GM13977 (cell line): ENCODE measurements at regions not wholly inside any gene's neighbourhood (a gene's known extent, or its start where the extent isn't known, plus 50 kb on each side); places are given as distances from the start of the nearest gene placed in this dataset.
"Not testable (repeated sequence)": the region's sequence is repeated elsewhere in the genome, so short reads cannot be mapped to it uniquely, and the experiment has no call there.

Experiments used
- DNase-seq: peaks from one replicate; pipeline ENCODE4 v3.0.0; 2012; ENCODE audit warnings: low spot score
- CTCF ChIP-seq: IDR thresholded peaks from 2 replicates; pipeline ENCODE4 v1.5.1; 2012; ENCODE audit warnings: mild to moderate bottlenecking, control low read depth; ENCODE audit not compliant: insufficient read depth; ENCODE audit errors: extremely low read depth, missing control alignments
- in situ Hi-C: fragments of 300-500 bp; cut with MboI; formaldehyde crosslinking; loops from one replicate; pipeline ENCODE4 v1.12.0; 2022; ENCODE audit warnings: low sequenced_read_pairs, low pct_unique_long_range_greater_than_20kb, mixed read lengths, inconsistent platforms; ENCODE audit not compliant: unreplicated experiment

GRCh38 chr17:13879961-13880466 is 189.3 kb upstream of the COX10 start:
- in situ Hi-C loops: no loop called here
- DNase-seq: no peak
- TF ChIP-seq CTCF: no peak

DNA sequence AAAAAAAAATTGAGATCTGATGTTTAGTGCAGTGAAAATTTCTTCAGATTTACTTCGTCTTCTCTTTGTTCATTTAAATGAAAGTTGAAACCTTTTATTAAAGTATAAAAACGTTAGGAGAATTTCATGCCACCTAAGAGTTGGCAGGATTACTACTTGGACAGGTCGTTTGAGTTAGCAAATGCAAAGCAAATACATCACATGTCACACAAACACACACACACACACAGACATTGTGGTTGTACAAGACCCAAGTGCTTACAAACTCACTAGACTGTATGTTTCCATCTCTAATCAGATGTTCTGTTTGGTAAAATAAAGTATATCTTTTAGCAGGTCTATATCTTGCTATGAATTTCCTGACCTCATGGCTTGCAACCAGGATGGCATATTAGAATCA is 185.6 kb upstream of the COX10 start:
- in situ Hi-C loops: no loop called here
- no peak for DNase-seq
- TF ChIP-seq CTCF: no peak

DNA sequence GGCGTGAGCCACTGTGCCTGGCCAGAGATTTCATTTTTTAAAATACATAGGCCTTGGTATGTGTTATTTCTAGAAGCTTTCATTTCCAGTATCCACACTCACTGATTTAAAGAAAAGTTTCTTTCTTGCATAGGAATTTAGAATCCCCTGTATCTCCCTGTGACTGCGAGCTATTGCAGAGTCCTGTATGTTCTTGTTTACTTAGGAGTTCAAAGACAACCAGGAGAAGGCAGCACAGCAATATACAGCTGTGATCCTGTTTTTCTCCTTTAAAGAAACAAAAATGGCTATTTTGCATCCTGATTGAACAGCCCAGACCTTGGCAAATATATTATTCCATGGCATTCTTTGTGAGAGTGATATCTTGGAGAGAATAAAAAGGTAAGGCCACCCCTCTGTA is 185.0 kb upstream of the COX10 start:
- in situ Hi-C loops: no loop called here
- no peak for TF ChIP-seq CTCF
- no peak for DNase-seq

DNA sequence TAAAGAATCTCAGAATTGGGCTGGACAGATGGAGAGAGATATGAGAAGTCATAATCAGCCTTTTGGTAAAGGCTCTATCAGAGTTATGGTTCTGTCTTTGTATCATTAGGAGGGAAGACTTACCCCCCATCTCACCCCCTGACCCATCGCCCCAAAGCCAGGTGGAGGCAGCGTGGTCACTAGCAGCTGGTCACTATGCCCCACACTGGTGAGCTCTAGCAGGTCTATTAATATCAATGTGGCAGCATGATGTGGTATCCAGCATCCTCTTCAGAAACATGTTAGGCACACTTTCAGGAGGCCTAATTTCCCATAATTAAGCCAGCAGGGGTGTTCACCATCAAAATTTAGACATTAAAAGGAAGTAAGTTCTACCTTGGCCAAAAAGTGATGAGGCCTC is 183.8 kb upstream of the COX10 start:
- no peak for DNase-seq
- in situ Hi-C loops: no loop called here
- TF ChIP-seq CTCF: no peak

GRCh38 chr17:13885953-13886889 is 183.1 kb upstream of the COX10 start:
- no peak for TF ChIP-seq CTCF
- in situ Hi-C loops: no loop called here
- no peak for DNase-seq

DNA sequence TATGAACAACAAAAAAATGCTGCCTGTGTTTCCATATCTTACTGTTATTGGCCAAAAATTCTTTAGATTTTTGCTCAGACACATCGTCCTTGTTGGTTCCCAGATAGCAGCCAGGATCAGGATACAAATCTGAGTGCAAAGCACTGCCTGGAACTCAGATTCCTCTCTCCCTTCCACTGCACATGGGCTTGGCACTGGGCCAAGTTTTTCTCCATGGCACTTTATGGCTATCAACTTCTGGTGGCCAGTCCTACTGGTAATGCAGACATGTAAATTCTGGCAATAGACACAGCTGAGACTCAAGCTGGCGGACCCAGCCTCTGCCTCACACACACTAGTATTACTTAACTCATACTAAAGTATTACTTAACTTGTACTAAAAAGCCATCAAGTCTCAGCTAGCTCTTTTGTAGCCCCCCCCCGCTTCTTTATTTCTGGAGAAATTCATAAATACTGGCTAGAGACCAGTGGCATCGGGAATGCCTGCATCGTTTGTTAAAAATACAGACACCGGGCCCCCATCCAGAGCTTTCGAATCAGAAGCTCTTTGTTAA is 181.2 kb upstream of the COX10 start:
- in situ Hi-C loops: no loop called here
- TF ChIP-seq CTCF: no peak
- no peak for DNase-seq

DNA sequence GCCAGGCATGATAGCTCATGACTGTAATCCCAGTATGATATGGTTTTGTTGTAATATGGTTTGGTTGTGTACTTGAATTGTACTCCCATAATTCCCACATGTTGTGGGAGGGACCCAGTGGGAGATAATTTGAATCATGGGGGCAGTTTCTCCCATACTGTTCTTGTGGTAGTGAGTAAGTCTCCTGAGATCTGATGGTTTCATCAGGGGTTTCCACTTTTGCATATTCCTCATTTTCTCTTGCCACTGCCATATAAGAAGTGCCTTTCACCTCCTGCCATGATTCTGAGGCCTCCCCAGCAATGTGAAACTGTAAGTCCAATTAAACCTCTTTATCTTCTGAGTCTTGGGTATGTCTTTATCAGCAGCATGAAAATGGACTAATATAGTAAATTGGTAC is 160.3 kb upstream of the COX10 start:
- DNase-seq, in situ Hi-C loops: not testable (repeated sequence)
